Endothelial cell of umbilical vein (primary cell): ENCODE measurements at regions not wholly inside any gene's neighbourhood (a gene's known extent, or its start where the extent isn't known, plus 50 kb on each side); places are given as distances from the start of the nearest gene placed in this dataset.
A peak's percentile ranks its signal among the peaks of the same experiment; 100 is the strongest.

ENCODE experiments used
- BruUV-seq: library from RNA; stranded (reverse); fragments of 400-500 nt; replicated peaks from 2 replicates; lab custom pipeline; 2021; lab: Mats Ljungman, UMichigan
- CTCF ChIA-PET: fragments of 300-600, 350-600 bp; sonication (Branson Sonifier 250); formaldehyde crosslinking; loops from one replicate; lab custom pipeline; 2021; ENCODE audit warnings: antibody characterized with exemption, inconsistent platforms; lab: Charles Lee
- POLR2A ChIA-PET: fragments of 300-600, 350-600 bp; sonication (Branson Sonifier 250); formaldehyde crosslinking; loops from one replicate; lab custom pipeline; 2021; ENCODE audit warnings: antibody characterized with exemption, inconsistent platforms; lab: Charles Lee
- DNase-seq: peaks from one replicate; pipeline ENCODE4 v3.0.0-alpha.2; 2011; ENCODE audit warnings: low read depth, low spot score
- FAIRE-seq: peaks from 2 replicates; lab custom pipeline; 2011; peaks lifted over from hg19 to GRCh38; lab: Jason Lieb, UNC
- H2AFZ ChIP-seq: 2 replicates; pipeline ENCODE4 v1.6.0; 2012; ENCODE audit warnings: low read depth, low read length, control low read depth, inconsistent platforms
- H3K27ac ChIP-seq: 2 replicates; pipeline ENCODE4 v1.5.1; 2011; ENCODE audit warnings: low read depth, mild to moderate bottlenecking, control low read depth, low read length, moderate library complexity; ENCODE audit not compliant: insufficient read depth
- H3K27me3 ChIP-seq, 2 experiments: 2 replicates each; pipeline versions ENCODE4 v1.6.0 to v1.6.1; 2011; ENCODE audit warnings: low read length in 2 of 2, mixed read lengths in 1 of 2; ENCODE audit not compliant: control insufficient read depth in 2 of 2, insufficient read depth in 2 of 2
- H3K36me3 ChIP-seq, 2 experiments: 2 replicates in 1 of 2; 3 replicates in 1 of 2; pipeline ENCODE4 v1.5.1; 2011; ENCODE audit warnings: low read length in 2 of 2, mild to moderate bottlenecking in 1 of 2, moderate library complexity in 1 of 2; ENCODE audit not compliant: control insufficient read depth in 2 of 2, insufficient read depth in 2 of 2; ENCODE audit errors: extremely low read depth in 1 of 2
- H3K4me1 ChIP-seq: 3 replicates; pipeline ENCODE4 v1.5.1; 2011; ENCODE audit warnings: mild to moderate bottlenecking, low read length; ENCODE audit not compliant: control insufficient read depth, insufficient read depth; ENCODE audit errors: extremely low read depth
- H3K4me2 ChIP-seq: 2 replicates; pipeline ENCODE4 v1.6.1; 2011; ENCODE audit warnings: low read length, control low read depth, mixed read lengths; ENCODE audit not compliant: insufficient read depth
- H3K4me3 ChIP-seq, 3 experiments: fragments of 200-600 bp in 1 of 3; sonication (generic), shearing (Covaris generic) in 1 of 3; replicated peaks in 1 of 3; 2 replicates each; pipeline ENCODE4 v1.5.1; 2011 to 2016; ENCODE audit warnings: control low read depth in 3 of 3, low read length in 3 of 3, mild to moderate bottlenecking in 2 of 3, inconsistent platforms in 1 of 3, low read depth in 1 of 3, moderate library complexity in 1 of 3; ENCODE audit not compliant: insufficient read depth in 1 of 3
- H3K79me2 ChIP-seq: 2 replicates; pipeline ENCODE4 v1.6.0; 2012; ENCODE audit warnings: low read length, inconsistent platforms; ENCODE audit not compliant: control insufficient read depth, insufficient read depth
- H3K9ac ChIP-seq: replicated peaks from 2 replicates; pipeline ENCODE3; 2011; ENCODE audit warnings: low read length, control low read depth; ENCODE audit not compliant: insufficient read depth; ENCODE audit errors: extremely low read depth
- H3K9me1 ChIP-seq: replicated peaks from 3 replicates; pipeline ENCODE4 v1.6.0; 2011; ENCODE audit warnings: mild to moderate bottlenecking, low read length; ENCODE audit not compliant: control insufficient read depth, insufficient read depth; ENCODE audit errors: extremely low read depth
- H3K9me3 ChIP-seq: replicated peaks from 2 replicates; pipeline ENCODE4 v1.5.1; 2012; ENCODE audit warnings: low read length, inconsistent platforms; ENCODE audit not compliant: control insufficient read depth, insufficient read depth
- H4K20me1 ChIP-seq: replicated peaks from 2 replicates; pipeline ENCODE3; 2011; ENCODE audit warnings: mild to moderate bottlenecking, low read length; ENCODE audit not compliant: control insufficient read depth, insufficient read depth; ENCODE audit errors: extremely low read depth
- EZH2 ChIP-seq: IDR thresholded peaks from 2 replicates; pipeline ENCODE4 v1.6.1; 2012; ENCODE audit warnings: borderline replicate concordance, low read depth, mild to moderate bottlenecking, moderate library complexity, low read length, inconsistent platforms; ENCODE audit not compliant: severe bottlenecking
- FOS ChIP-seq: IDR thresholded peaks from 2 replicates; pipeline ENCODE4 v1.6.1; 2011; ENCODE audit warnings: mild to moderate bottlenecking, low read length, moderate library complexity, borderline replicate concordance; ENCODE audit not compliant: insufficient read depth
- GATA2 ChIP-seq: IDR thresholded peaks from 2 replicates; pipeline ENCODE4 v1.7.0; 2011; ENCODE audit warnings: low read depth, mild to moderate bottlenecking, moderate library complexity, mixed read lengths, low read length; ENCODE audit not compliant: insufficient read length, insufficient read depth
- JUN ChIP-seq: IDR thresholded peaks from 2 replicates; pipeline ENCODE4 v1.6.1; 2011; ENCODE audit warnings: borderline replicate concordance, low read depth; ENCODE audit not compliant: insufficient read length, insufficient read depth
- MAX ChIP-seq: IDR thresholded peaks from 2 replicates; pipeline ENCODE4 v1.6.1; 2011; ENCODE audit not compliant: insufficient read depth, insufficient read length
- MYC ChIP-seq: IDR thresholded peaks from one replicate; pipeline ENCODE4 v1.6.1; 2011; ENCODE audit warnings: mild to moderate bottlenecking, low read depth, low read length
- POLR2A ChIP-seq: IDR thresholded peaks from 2 replicates; pipeline ENCODE4 v1.6.1; 2012; ENCODE audit warnings: low read depth, mild to moderate bottlenecking, control low read depth, low read length
- POLR2AphosphoS5 ChIP-seq: IDR thresholded peaks from 2 replicates; pipeline ENCODE4 v1.6.1; 2012; ENCODE audit warnings: low read depth, mild to moderate bottlenecking, control low read depth, low read length, moderate library complexity; ENCODE audit not compliant: insufficient read depth
- dilution Hi-C: fragments of 300-500 bp; cut with MboI; formaldehyde crosslinking; loops from one replicate; pipeline ENCODE4 v1.15.0; 2019; ENCODE audit warnings: low sequenced_read_pairs; ENCODE audit not compliant: extremely low pct_ligation_motif_present
- intact Hi-C: fragments of 100-400 bp; cut with micrococcal nuclease; formaldehyde crosslinking; loops from one replicate; pipeline ENCODE4 v1.10.0; 2022

GRCh38 chr1:87880764-87881163 is 552.1 kb downstream of the LMO4 start:
- no TSS peak for BruUV-seq
- H3K27ac ChIP-seq, result no peak overlapping the region
- H3K9me1 ChIP-seq, result no peaks in the 10 kb centered on the region
- H3K27me3 ChIP-seq, result no peaks in the 10 kb centered on the region
- H3K36me3 ChIP-seq, result no peaks in the 10 kb centered on the region
- peaks cover 10% of the 10 kb centered on the region for H3K4me1 ChIP-seq
- no peaks in the 10 kb centered on the region for H3K79me2 ChIP-seq
- intact Hi-C loops, result no loop called here
- no peak overlapping the region for H3K9ac ChIP-seq
- no peak overlapping the region for H2AFZ ChIP-seq
- FAIRE-seq (peak; percentile 48), DNase-seq (peak; percentile 16)
- no peaks in the 10 kb centered on the region for H4K20me1 ChIP-seq
- dilution Hi-C loops, result no loop called here
- TF ChIP-seq GATA2, result no peak
- TF ChIP-seq EZH2, result no peak
- TF ChIP-seq MYC, result no peak
- TF ChIP-seq MAX, result no peak
- no peak for TF ChIP-seq POLR2A
- no peak for TF ChIP-seq FOS
- TF ChIP-seq JUN, result no peak
- TF ChIP-seq POLR2AphosphoS5, result no peak
- CTCF ChIA-PET, result interaction anchor here (0.6 to 1.5 kb wide), 3 partner anchors 13 to 39 kb away, joined by 3 to 5 read pairs (median 3); no protein-coding TSS in a partner anchor
- H3K9me3 ChIP-seq, result no peaks in the 10 kb centered on the region
- H3K4me3 ChIP-seq, result no peak overlapping the region
- peak overlapping the region; percentile 20 for H3K4me2 ChIP-seq
- POLR2A ChIA-PET, result no interaction called here

GRCh38 chr1:87883906-87884305 is 555.2 kb downstream of the LMO4 start:
- Histone ChIP-seq H3K9ac (no peak overlapping the region), H3K4me1 (peaks cover 10% of the 10 kb centered on the region), H4K20me1 (no peaks in the 10 kb centered on the region), H3K27ac (no peak overlapping the region), H3K4me2 (no peak overlapping the region), H3K36me3 (no peaks in the 10 kb centered on the region), H3K4me3 (no peak overlapping the region), H3K9me3 (no peaks in the 10 kb centered on the region), H3K79me2 (no peaks in the 10 kb centered on the region), H2AFZ (no peak overlapping the region), H3K27me3 (no peaks in the 10 kb centered on the region), H3K9me1 (no peaks in the 10 kb centered on the region)
- intact Hi-C loops (no loop called here), dilution Hi-C loops (no loop called here)
- DNase-seq (no peak), FAIRE-seq (no peak)
- BruUV-seq, result no TSS peak
- ChIA-PET POLR2A (no interaction called here), CTCF (no interaction called here)
- no peak for TF ChIP-seq MYC
